Endothelial cell of umbilical vein (primary cell): ENCODE measurements at regions not wholly inside any gene's neighbourhood (a gene's known extent, or its start where the extent isn't known, plus 50 kb on each side); places are given as distances from the start of the nearest gene placed in this dataset.

ENCODE experiments used
- BruUV-seq: library from RNA; stranded (reverse); fragments of 400-500 nt; replicated peaks from 2 replicates; lab custom pipeline; 2021; lab: Mats Ljungman, UMichigan
- CTCF ChIA-PET: fragments of 300-600, 350-600 bp; sonication (Branson Sonifier 250); formaldehyde crosslinking; loops from one replicate; lab custom pipeline; 2021; ENCODE audit warnings: antibody characterized with exemption, inconsistent platforms; lab: Charles Lee
- POLR2A ChIA-PET: fragments of 300-600, 350-600 bp; sonication (Branson Sonifier 250); formaldehyde crosslinking; loops from one replicate; lab custom pipeline; 2021; ENCODE audit warnings: antibody characterized with exemption, inconsistent platforms; lab: Charles Lee
- DNase-seq: peaks from one replicate; pipeline ENCODE4 v3.0.0-alpha.2; 2011; ENCODE audit warnings: low read depth, low spot score
- FAIRE-seq: peaks from 2 replicates; lab custom pipeline; 2011; peaks lifted over from hg19 to GRCh38; lab: Jason Lieb, UNC
- H2AFZ ChIP-seq: 2 replicates; pipeline ENCODE4 v1.6.0; 2012; ENCODE audit warnings: low read depth, low read length, control low read depth, inconsistent platforms
- H3K27ac ChIP-seq: 2 replicates; pipeline ENCODE4 v1.5.1; 2011; ENCODE audit warnings: low read depth, mild to moderate bottlenecking, control low read depth, low read length, moderate library complexity; ENCODE audit not compliant: insufficient read depth
- H3K27me3 ChIP-seq, 2 experiments: 2 replicates each; pipeline versions ENCODE4 v1.6.0 to v1.6.1; 2011; ENCODE audit warnings: low read length in 2 of 2, mixed read lengths in 1 of 2; ENCODE audit not compliant: control insufficient read depth in 2 of 2, insufficient read depth in 2 of 2
- H3K36me3 ChIP-seq, 2 experiments: 2 replicates in 1 of 2; 3 replicates in 1 of 2; pipeline ENCODE4 v1.5.1; 2011; ENCODE audit warnings: low read length in 2 of 2, mild to moderate bottlenecking in 1 of 2, moderate library complexity in 1 of 2; ENCODE audit not compliant: control insufficient read depth in 2 of 2, insufficient read depth in 2 of 2; ENCODE audit errors: extremely low read depth in 1 of 2
- H3K4me1 ChIP-seq: 3 replicates; pipeline ENCODE4 v1.5.1; 2011; ENCODE audit warnings: mild to moderate bottlenecking, low read length; ENCODE audit not compliant: control insufficient read depth, insufficient read depth; ENCODE audit errors: extremely low read depth
- H3K4me2 ChIP-seq: 2 replicates; pipeline ENCODE4 v1.6.1; 2011; ENCODE audit warnings: low read length, control low read depth, mixed read lengths; ENCODE audit not compliant: insufficient read depth
- H3K4me3 ChIP-seq, 3 experiments: fragments of 200-600 bp in 1 of 3; sonication (generic), shearing (Covaris generic) in 1 of 3; replicated peaks in 1 of 3; 2 replicates each; pipeline ENCODE4 v1.5.1; 2011 to 2016; ENCODE audit warnings: control low read depth in 3 of 3, low read length in 3 of 3, mild to moderate bottlenecking in 2 of 3, inconsistent platforms in 1 of 3, low read depth in 1 of 3, moderate library complexity in 1 of 3; ENCODE audit not compliant: insufficient read depth in 1 of 3
- H3K79me2 ChIP-seq: 2 replicates; pipeline ENCODE4 v1.6.0; 2012; ENCODE audit warnings: low read length, inconsistent platforms; ENCODE audit not compliant: control insufficient read depth, insufficient read depth
- H3K9ac ChIP-seq: replicated peaks from 2 replicates; pipeline ENCODE3; 2011; ENCODE audit warnings: low read length, control low read depth; ENCODE audit not compliant: insufficient read depth; ENCODE audit errors: extremely low read depth
- H3K9me1 ChIP-seq: replicated peaks from 3 replicates; pipeline ENCODE4 v1.6.0; 2011; ENCODE audit warnings: mild to moderate bottlenecking, low read length; ENCODE audit not compliant: control insufficient read depth, insufficient read depth; ENCODE audit errors: extremely low read depth
- H3K9me3 ChIP-seq: replicated peaks from 2 replicates; pipeline ENCODE4 v1.5.1; 2012; ENCODE audit warnings: low read length, inconsistent platforms; ENCODE audit not compliant: control insufficient read depth, insufficient read depth
- H4K20me1 ChIP-seq: replicated peaks from 2 replicates; pipeline ENCODE3; 2011; ENCODE audit warnings: mild to moderate bottlenecking, low read length; ENCODE audit not compliant: control insufficient read depth, insufficient read depth; ENCODE audit errors: extremely low read depth
- CTCF ChIP-seq, 2 donors: IDR thresholded peaks; 1 replicate in 1 of 2; 2 replicates in 1 of 2; pipeline ENCODE4 v1.5.1; 2011; ENCODE audit warnings: low read length in 2 of 2, mild to moderate bottlenecking in 2 of 2, moderate library complexity in 2 of 2, control low read depth in 1 of 2, inconsistent platforms in 1 of 2, low read depth in 1 of 2; ENCODE audit not compliant: insufficient read depth in 1 of 2; ENCODE audit errors: extremely low read depth in 1 of 2
- EZH2 ChIP-seq: IDR thresholded peaks from 2 replicates; pipeline ENCODE4 v1.6.1; 2012; ENCODE audit warnings: borderline replicate concordance, low read depth, mild to moderate bottlenecking, moderate library complexity, low read length, inconsistent platforms; ENCODE audit not compliant: severe bottlenecking
- FOS ChIP-seq: IDR thresholded peaks from 2 replicates; pipeline ENCODE4 v1.6.1; 2011; ENCODE audit warnings: mild to moderate bottlenecking, low read length, moderate library complexity, borderline replicate concordance; ENCODE audit not compliant: insufficient read depth
- GATA2 ChIP-seq: IDR thresholded peaks from 2 replicates; pipeline ENCODE4 v1.7.0; 2011; ENCODE audit warnings: low read depth, mild to moderate bottlenecking, moderate library complexity, mixed read lengths, low read length; ENCODE audit not compliant: insufficient read length, insufficient read depth
- JUN ChIP-seq: IDR thresholded peaks from 2 replicates; pipeline ENCODE4 v1.6.1; 2011; ENCODE audit warnings: borderline replicate concordance, low read depth; ENCODE audit not compliant: insufficient read length, insufficient read depth
- MAX ChIP-seq: IDR thresholded peaks from 2 replicates; pipeline ENCODE4 v1.6.1; 2011; ENCODE audit not compliant: insufficient read depth, insufficient read length
- MYC ChIP-seq: IDR thresholded peaks from one replicate; pipeline ENCODE4 v1.6.1; 2011; ENCODE audit warnings: mild to moderate bottlenecking, low read depth, low read length
- POLR2A ChIP-seq: IDR thresholded peaks from 2 replicates; pipeline ENCODE4 v1.6.1; 2012; ENCODE audit warnings: low read depth, mild to moderate bottlenecking, control low read depth, low read length
- POLR2AphosphoS5 ChIP-seq: IDR thresholded peaks from 2 replicates; pipeline ENCODE4 v1.6.1; 2012; ENCODE audit warnings: low read depth, mild to moderate bottlenecking, control low read depth, low read length, moderate library complexity; ENCODE audit not compliant: insufficient read depth
- dilution Hi-C: fragments of 300-500 bp; cut with MboI; formaldehyde crosslinking; loops from one replicate; pipeline ENCODE4 v1.15.0; 2019; ENCODE audit warnings: low sequenced_read_pairs; ENCODE audit not compliant: extremely low pct_ligation_motif_present
- intact Hi-C: fragments of 100-400 bp; cut with micrococcal nuclease; formaldehyde crosslinking; loops from one replicate; pipeline ENCODE4 v1.10.0; 2022

GRCh38 chr2:234706086-234706485 lies 209.2 kb upstream of the ARL4C start:
- ChIA-PET CTCF (no interaction called here), POLR2A (no interaction called here)
- dilution Hi-C loops (no loop called here), intact Hi-C loops (no loop called here)
- Histone ChIP-seq H3K79me2 (no peaks in the 10 kb centered on the region), H3K4me3 (no peak overlapping the region), H3K9me1 (no peaks in the 10 kb centered on the region), H3K27ac (no peak overlapping the region), H3K27me3 (peaks cover 0 to 13% of the 10 kb centered on the region in 2 experiments), H3K9me3 (no peaks in the 10 kb centered on the region), H3K9ac (no peak overlapping the region), H4K20me1 (no peaks in the 10 kb centered on the region), H2AFZ (no peak overlapping the region), H3K36me3 (no peaks in the 10 kb centered on the region), H3K4me1 (no peaks in the 10 kb centered on the region), H3K4me2 (no peak overlapping the region)
- DNase-seq, result no peak
- TF ChIP-seq FOS (no peak), POLR2A (no peak), JUN (no peak), MAX (no peak), CTCF (IDR thresholded peaks at IDR 0.05; ENCODE audit: extremely low read depth in 1 of 2, insufficient read depth in 1 of 2, low read depth in 1 of 2, low read length in 2 of 2) (no peak), GATA2 (no peak), POLR2AphosphoS5 (no peak), EZH2 (no peak), MYC (no peak)
- BruUV-seq, result no TSS peak
- FAIRE-seq, result no peak
